A172 (cell line): ENCODE measurements at regions not wholly inside any gene's neighbourhood (a gene's known extent, or its start where the extent isn't known, plus 50 kb on each side); places are given as distances from the start of the nearest gene placed in this dataset.
"Not testable (repeated sequence)": the region's sequence is repeated elsewhere in the genome, so short reads cannot be mapped to it uniquely, and the experiment has no call there.

Experiments used
- DNase-seq: peaks from one replicate; pipeline ENCODE4 v3.0.0-alpha.2; 2015; ENCODE audit warnings: low spot score

DNA sequence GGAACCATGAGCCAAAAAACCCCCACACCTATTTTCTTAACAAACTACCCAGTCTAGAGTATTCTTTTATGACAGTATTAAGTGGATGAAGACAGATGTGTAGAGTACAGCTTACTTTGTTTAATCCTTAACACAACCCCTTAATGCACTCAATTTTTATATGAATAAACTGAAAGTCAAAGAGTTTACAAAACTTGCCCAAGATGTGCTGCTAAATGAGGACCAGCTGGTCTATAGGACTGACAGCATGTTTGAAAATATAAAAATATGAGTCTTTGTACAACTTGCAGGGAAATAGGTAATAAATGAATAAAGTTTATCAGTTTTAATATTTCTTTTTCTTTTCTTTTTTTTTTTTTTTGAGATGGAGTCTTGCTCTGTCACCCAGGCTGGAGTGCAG lies 102.3 kb downstream of the ZFY start:
- no peak for DNase-seq

GRCh38 chrY:3040415-3040814 lies 105.2 kb downstream of the ZFY start:
- no peak for DNase-seq

DNA sequence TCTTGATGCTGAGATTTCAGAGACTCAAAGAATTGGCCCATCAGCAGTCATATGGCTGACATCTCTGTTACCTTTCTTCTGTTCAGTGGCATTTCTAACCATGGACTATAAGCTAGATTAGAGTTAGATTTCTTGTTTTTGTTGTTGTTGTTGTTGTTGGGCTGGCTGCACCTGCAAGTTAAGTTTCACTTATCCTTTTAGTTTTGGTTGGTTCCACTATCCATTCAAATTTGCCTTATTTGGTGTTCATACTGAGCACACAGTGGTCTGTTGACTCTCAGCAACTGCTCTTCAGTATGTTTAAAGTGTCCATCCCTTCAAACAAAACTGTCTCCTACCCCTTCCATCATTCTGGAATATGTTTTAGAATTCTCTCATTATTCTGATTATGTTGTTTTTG lies 106.8 kb downstream of the ZFY start:
- DNase-seq = no peak

- no peak for DNase-seq
These were observed 107.7 kb downstream of the ZFY start for GRCh38 chrY:3042901-3043300.

DNA sequence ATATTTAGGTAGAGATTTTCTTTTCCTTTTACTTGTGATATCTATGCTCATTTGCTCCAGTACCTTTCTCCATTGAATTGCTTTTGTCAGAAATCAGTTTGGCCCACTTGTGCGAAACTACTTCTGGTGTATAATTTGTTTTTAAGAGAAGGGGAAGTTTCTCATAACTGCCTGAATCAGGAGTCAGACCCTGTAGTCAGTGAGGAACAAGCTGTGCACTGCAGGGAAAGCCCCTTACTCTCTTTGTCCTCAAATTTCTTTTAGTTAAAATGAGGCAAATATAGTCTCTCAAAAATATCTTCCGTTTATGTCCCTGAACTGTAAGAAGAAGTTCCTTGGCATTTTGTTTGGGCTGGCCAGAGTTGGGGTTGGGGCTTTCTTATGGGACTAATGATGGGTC lies 109.9 kb downstream of the ZFY start:
- DNase-seq = no peak

DNA sequence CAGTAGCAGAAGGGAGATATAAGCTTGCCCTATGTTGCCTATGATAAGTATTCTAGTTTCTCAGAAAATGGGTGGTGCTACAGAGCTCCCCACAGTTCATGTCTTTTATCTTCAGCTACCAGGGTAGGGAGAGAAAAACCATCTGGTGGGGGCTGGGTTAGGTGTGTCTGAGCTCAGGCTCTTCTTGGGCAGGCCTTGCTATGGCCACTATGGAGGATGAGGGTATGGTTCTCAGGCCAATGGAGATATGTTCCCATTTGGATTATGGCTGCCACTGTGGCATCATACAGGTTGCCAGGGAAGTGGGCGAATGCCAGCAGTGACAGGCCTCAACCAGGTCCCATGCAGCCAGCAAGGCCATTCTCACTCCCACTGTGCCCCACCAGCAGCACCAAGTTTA lies 120.3 kb downstream of the ZFY start:
- DNase-seq = not testable (repeated sequence)

- DNase-seq = not testable (repeated sequence)
These were observed 123.2 kb downstream of the ZFY start for GRCh38 chrY:3058342-3058741.

- not testable (repeated sequence) for DNase-seq
These were observed 125.5 kb downstream of the ZFY start for GRCh38 chrY:3060671-3061070.

DNA sequence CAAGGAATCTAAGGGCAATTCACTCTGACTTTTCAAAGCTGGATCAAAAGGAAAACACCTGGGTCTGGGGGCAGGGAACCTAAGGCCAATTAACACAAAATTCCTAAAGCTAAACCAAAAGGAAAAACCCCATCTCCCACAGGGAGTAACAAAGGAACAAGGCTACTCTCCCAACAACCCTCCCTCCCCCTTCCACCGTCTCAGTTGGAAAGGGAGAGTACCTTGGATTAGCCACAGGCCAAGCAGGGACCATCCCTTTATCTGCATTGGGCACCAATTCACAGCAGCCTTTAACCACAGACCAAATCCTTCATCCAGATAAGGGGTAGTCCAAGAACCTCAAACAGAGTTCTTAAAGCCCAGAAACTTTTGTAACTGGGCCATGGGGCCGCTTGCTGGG lies 153.0 kb downstream of the ZFY start:
- not testable (repeated sequence) for DNase-seq

DNA sequence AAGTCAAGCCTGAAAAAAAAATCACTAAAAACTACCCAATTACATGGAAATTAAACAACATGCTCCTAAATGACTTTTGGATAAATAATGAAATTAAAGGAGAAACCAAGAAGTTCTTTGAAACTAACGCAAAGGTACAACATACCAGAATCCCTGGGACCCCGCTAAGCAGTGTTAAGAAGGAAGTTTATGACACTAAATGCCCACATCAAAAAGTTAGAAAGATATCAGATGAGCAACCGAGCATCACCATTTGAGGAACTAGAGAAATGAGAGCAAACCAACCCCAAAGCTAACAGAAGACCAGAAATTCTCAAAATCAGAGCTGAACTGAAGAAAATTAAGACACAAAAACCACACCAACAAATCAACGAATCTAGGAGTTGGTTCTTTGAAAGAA lies 173.5 kb downstream of the ZFY start:
- DNase-seq = not testable (repeated sequence)

GRCh38 chrY:3120234-3120633 lies 185.1 kb downstream of the ZFY start:
- not testable (repeated sequence) for DNase-seq

DNA sequence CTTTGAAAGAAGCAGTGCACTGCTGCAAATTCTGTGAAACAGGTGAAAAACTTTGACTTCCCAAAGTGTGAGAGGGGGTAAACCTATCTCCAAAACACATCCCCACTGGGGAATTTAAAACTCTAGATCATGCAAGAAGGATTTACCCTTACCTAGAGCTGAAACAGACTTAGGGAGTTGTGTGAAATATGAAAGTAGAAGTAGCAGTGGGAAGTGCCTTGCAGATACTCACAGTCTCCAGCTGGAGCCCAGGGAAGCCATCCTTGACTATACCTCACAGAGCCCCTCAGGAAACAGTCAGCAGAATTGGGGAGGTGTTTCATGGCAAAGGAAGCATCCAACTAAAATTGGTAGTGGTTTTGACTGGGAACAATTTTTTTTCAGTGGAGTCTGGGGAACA lies 185.5 kb downstream of the ZFY start:
- DNase-seq = not testable (repeated sequence)

DNA sequence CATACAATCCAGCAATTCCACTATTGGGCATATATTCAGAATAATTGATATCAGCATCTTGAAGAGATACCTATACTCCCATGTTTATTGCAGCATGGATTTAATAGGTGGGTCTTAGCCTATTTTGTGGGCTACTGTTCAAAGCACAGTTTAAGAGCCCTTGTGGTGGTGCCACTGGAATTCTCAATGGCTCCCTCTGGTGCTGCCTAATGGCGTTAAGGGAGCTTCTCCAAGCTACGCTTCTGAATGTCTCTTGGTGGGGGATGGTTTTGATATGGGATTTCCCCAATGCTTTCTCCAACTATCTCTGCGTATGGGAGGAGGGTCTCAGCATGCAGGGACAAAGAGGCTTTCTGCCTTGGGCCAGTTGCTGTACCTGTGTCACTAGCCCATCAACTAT lies 188.3 kb downstream of the ZFY start:
- not testable (repeated sequence) for DNase-seq

- not testable (repeated sequence) for DNase-seq
These were observed 235.9 kb downstream of the ZFY start for GRCh38 chrY:3171074-3171473.

GRCh38 chrY:3195035-3195434 lies 259.9 kb downstream of the ZFY start:
- DNase-seq = not testable (repeated sequence)

GRCh38 chrY:3202287-3202686 lies 267.1 kb downstream of the ZFY start:
- not testable (repeated sequence) for DNase-seq

DNA sequence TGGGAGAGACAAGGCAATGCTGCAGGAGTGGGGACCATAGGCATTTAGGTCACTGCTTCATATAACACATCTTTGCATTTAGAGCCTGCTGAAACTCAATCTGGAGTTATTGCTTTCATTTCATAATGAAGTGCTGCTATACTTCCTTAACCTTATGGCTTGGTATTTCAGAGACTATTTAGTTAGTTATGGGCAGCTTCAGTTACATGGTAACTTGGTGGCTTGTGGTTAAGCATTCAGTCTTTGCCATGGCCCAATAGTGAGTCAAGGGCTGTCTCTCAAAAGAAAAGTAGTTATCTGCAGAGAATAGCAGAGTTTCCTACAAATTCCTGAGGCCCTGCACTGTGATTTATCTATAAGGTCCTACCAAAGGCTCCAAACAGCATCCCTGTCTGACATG lies 271.6 kb downstream of the ZFY start:
- DNase-seq = not testable (repeated sequence)

DNA sequence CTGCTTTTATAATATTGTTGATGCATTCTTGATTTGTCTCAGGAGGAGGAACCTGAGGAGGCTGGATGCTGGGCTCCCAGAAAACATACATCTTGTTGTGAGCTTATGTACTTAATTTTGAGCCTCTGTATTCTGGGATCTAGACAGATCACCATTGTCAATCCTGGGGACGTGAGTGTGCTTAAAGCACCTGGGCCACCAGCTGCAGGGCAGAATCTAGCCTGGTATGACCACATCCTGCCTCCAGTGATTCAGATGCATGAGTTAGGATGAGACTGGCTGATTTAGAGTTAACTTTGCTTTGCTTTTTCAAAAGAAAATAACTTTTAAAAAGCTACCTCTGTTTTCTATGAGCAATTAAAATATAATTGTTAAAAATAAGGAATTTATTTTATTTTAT lies 278.0 kb downstream of the ZFY start:
- DNase-seq = not testable (repeated sequence)

DNA sequence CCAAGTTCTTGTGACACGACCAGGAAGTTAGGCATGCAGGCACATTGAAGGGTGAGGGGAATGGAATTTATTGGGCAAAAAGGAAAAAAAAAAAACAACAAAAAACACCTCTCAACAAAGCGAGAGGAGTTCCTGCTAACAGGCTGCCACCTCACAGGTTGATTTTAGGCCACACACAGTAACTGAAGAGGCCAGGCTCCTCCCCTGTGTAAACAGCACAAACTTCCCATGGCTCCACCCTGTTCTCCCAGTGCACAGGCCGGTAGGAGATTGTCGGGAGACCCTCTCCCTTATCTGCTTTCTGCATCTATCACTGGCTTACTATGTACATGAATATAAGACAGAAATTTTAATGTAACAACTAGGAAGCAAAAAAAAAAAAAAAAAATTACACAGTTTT lies 283.0 kb downstream of the ZFY start:
- not testable (repeated sequence) for DNase-seq

DNA sequence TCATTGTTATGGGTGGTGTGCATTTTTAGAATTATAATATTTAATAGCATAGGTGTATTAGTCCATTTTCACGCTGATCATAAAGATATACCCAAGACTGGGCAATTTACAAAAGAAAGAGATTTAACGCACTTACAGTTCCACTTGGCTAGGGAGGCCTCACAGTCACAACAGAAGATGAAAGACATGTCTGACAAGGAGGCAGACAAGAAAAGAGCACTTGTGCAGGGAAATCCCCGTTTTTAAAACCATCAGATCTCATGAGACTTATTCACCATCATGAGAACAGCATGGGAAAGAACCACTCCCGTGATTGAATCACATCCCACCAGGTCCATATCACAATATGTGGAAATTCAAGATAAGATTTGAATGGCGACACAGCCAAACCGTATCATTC lies 283.4 kb downstream of the ZFY start:
- DNase-seq = not testable (repeated sequence)

- not testable (repeated sequence) for DNase-seq
These were observed 316.0 kb upstream of the TGIF2LY start for GRCh38 chrY:3262911-3263310.

DNA sequence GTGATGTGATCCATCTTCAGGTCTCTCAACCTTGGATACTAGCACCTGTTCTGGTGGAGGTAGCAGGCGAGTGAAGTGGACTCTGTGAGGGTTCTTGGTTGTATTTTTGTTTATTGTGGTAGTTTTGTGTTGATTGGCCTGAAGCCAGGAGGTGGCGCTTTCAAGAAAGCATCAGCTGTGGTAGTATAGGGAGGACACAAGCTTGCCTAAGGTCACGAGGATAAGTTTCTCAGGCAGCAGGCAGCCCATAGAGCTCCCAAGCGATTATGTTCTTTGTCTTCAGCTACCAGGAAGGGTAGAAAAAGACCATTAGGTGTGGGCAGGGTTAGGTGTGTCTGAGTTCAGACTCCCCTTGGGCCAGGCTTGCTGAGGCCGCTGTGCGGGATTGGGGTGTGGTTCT lies 290.8 kb upstream of the TGIF2LY start:
- DNase-seq = not testable (repeated sequence)

- DNase-seq = not testable (repeated sequence)
These were observed 281.6 kb upstream of the TGIF2LY start for GRCh38 chrY:3297235-3297634.

DNA sequence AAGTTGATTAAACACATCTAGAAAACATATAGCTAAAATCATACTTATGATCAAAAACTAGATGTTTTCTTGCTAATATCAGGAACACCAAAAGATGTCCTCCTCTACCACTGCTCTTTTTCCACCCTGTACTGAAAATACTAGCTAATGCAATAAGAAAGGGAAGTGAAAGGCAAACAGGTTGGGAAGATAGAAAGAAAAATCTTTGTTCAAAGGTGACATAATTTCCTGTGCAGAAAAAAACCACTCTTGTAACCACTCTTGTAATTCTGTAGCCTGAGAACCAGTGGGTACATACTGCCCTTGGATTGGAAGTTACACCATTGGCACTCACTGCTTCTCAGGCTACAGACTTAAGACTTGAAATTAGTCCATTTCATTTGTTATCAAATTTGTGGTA lies 258.9 kb upstream of the TGIF2LY start:
- DNase-seq = not testable (repeated sequence)

DNA sequence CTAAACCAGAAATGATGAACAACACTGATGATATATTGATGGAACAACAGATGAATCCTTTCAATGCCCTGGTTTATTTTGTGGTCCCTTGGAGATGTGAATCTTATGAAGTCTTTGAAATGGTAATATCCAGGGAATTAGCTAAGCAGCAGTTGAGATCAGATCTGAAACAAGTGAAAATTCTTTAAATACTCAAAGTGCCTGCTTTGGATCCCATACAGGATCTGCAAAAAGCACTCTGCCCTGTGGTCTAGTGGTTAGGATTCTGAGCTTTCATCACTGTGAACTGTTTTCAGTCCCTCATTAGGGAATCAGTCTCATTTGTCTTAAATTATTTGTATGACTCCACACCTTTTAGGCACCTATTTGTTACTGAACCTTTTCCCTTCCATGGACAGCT lies 211.3 kb upstream of the TGIF2LY start:
- DNase-seq = not testable (repeated sequence)
